ENCODE measurements at regions not wholly inside any gene's neighbourhood (a gene's known extent, or its start where the extent isn't known, plus 50 kb on each side); places are given as distances from the start of the nearest gene placed in this dataset.
"Not testable (repeated sequence)": the region's sequence is repeated elsewhere in the genome, so short reads cannot be mapped to it uniquely, and the experiment has no call there.

- no peak overlapping the region for H3K4me3 ChIP-seq
- intact Hi-C loops (cut with DNase I; ENCODE audit: low total_unique reads), result no loop called here
- no peaks in the 10 kb centered on the region for H3K9me3 ChIP-seq
- TF ChIP-seq, protein P1, sequence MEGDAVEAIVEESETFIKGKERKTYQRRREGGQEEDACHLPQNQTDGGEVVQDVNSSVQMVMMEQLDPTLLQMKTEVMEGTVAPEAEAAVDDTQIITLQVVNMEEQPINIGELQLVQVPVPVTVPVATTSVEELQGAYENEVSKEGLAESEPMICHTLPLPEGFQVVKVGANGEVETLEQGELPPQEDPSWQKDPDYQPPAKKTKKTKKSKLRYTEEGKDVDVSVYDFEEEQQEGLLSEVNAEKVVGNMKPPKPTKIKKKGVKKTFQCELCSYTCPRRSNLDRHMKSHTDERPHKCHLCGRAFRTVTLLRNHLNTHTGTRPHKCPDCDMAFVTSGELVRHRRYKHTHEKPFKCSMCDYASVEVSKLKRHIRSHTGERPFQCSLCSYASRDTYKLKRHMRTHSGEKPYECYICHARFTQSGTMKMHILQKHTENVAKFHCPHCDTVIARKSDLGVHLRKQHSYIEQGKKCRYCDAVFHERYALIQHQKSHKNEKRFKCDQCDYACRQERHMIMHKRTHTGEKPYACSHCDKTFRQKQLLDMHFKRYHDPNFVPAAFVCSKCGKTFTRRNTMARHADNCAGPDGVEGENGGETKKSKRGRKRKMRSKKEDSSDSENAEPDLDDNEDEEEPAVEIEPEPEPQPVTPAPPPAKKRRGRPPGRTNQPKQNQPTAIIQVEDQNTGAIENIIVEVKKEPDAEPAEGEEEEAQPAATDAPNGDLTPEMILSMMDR (IDR thresholded peaks at IDR 0.05), result no peak
- DNase-seq, result no peak
- no peaks in the 10 kb centered on the region for H3K27me3 ChIP-seq
- no peak overlapping the region for H3K27ac ChIP-seq
- H3K36me3 ChIP-seq, result peaks cover 36 to 75% (median 66%) of the 10 kb centered on the region in 3 donors
- peaks cover 0 to 22% (median 10%) of the 10 kb centered on the region in 4 donors for H3K4me1 ChIP-seq
These were observed 94.6 kb downstream of the NCOR2 start for GRCh38 chr12:124472690-124473279.

GRCh38 chr12:124471828-124472227 lies 95.6 kb downstream of the NCOR2 start:
- H3K36me3 ChIP-seq, result peaks cover 36 to 65% (median 57%) of the 10 kb centered on the region in 3 donors
- intact Hi-C loops (cut with DNase I; ENCODE audit: low total_unique reads), result no loop called here
- peaks cover 0 to 22% (median 10%) of the 10 kb centered on the region in 4 donors for H3K4me1 ChIP-seq
- DNase-seq, result no peak
- TF ChIP-seq, protein P1 (IDR thresholded peaks at IDR 0.05), result no peak
- no peaks in the 10 kb centered on the region for H3K27me3 ChIP-seq
- no peak overlapping the region for H3K4me3 ChIP-seq
- no peak overlapping the region for H3K27ac ChIP-seq
- H3K9me3 ChIP-seq, result no peaks in the 10 kb centered on the region

DNA sequence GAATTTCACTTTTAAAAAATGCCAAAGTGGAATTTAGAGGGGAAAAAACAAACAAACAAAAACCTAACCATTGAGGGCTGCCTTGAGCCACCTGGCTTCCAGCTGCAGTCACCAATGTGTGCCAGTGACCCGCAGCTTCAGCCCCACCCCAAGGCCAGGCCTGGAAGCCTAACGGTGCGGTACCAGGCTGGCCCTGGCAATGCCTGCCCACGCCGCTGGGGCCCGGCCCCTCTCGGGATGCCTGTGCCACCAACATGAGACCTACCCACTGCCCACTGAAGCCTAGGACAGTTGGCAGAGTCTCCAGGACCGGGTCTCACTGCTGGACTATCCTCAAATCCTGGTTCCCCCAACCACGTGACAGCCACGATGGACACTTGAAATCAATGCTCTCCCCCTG lies 96.6 kb downstream of the NCOR2 start:
- Histone ChIP-seq H3K9me3 (no peaks in the 10 kb centered on the region), H3K27ac (no peak overlapping the region), H3K36me3 (peaks cover 38 to 67% (median 61%) of the 10 kb centered on the region in 3 donors), H3K4me1 (peaks cover 0 to 17% (median 10%) of the 10 kb centered on the region in 4 donors), H3K4me3 (no peak overlapping the region), H3K27me3 (no peaks in the 10 kb centered on the region)
- DNase-seq, result no peak
- intact Hi-C loops (cut with DNase I; ENCODE audit: low total_unique reads), result no loop called here
- TF ChIP-seq, protein P1 (IDR thresholded peaks at IDR 0.05), result no peak

GRCh38 chr12:124470139-124470538 lies 97.3 kb downstream of the NCOR2 start:
- Histone ChIP-seq H3K27ac (no peak overlapping the region), H3K4me1 (peaks cover 0 to 11% (median 8%) of the 10 kb centered on the region in 4 donors), H3K27me3 (no peaks in the 10 kb centered on the region), H3K36me3 (peaks cover 45 to 67% (median 64%) of the 10 kb centered on the region in 3 donors), H3K9me3 (no peaks in the 10 kb centered on the region), H3K4me3 (no peak overlapping the region)
- DNase-seq, result no peak
- TF ChIP-seq, protein P1 (IDR thresholded peaks at IDR 0.05), result no peak
- intact Hi-C loops (cut with DNase I; ENCODE audit: low total_unique reads), result no loop called here

DNA sequence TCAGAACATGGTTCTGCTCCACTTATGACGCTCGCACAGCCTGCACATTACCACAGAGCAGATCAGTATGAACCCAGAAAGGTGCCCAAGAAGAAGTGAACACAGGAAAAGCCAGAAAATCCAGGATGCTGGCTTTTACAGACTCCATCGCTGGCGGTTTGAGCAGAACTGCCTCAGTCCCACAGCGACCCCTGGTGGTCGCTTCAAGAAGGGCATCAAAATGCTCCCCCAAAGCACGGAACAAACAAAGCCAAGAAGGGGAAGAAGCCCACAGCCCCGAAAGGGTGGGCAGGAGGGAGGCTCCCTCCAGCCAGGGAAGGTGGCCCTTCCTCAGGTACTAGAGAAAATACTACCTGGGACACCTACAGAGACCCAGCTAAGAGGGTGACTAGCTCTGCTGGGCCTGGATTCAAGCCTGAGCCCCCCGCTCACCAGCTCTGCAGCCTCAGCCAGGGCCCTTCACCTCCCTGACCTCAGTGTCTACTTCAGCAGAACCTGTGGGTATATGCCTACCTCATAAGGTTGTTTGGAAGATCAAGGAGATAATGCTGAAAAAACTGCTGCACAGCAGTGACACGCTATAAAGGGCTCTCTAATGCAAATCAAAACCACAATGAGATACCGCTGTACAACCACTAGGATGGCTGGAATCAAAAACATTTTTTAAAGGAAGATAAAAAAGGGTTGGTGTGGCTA lies 98.1 kb downstream of the NCOR2 start:
- Histone ChIP-seq H3K27ac (no peak overlapping the region), H3K9me3 (no peaks in the 10 kb centered on the region), H3K27me3 (no peaks in the 10 kb centered on the region), H3K36me3 (peaks cover 49 to 72% (median 70%) of the 10 kb centered on the region in 3 donors), H3K4me1 (peaks cover 0 to 3% (median under 1%) of the 10 kb centered on the region in 4 donors), H3K4me3 (no peak overlapping the region)
- TF ChIP-seq, protein P1 (IDR thresholded peaks at IDR 0.05), result peak; percentile 42 to 49
- DNase-seq, result no peak
- intact Hi-C loops (cut with DNase I; ENCODE audit: low total_unique reads), result no loop called here

DNA sequence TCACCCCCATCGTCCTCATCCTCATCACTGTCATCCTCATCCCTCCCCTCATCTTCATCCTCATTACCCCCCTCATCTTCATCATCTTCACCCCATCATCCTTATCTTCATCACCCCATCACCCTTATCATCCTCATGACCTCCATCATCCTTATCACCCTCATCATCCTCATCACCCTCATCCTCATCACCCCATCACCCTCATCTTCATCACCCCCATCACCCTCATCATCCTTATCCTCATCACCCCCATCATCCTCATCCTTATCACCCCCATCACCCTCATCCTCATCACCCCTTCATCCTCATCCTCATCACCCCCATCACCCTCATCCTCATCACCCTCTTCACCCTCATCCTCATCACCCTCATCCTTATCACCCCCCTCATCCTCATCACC lies 99.9 kb downstream of the NCOR2 start:
- H3K27me3 ChIP-seq; H3K4me3 ChIP-seq; H3K27ac ChIP-seq; intact Hi-C loops (cut with DNase I; ENCODE audit: low total_unique reads); H3K4me1 ChIP-seq; DNase-seq; H3K9me3 ChIP-seq: not testable (repeated sequence)
- H3K36me3 ChIP-seq, result peaks cover 35 to 77% (median 70%) of the 10 kb centered on the region in 3 donors

Data from tibial artery (tissue), 4 donors.